HG03045 (cell line): ENCODE measurements at regions not wholly inside any gene's neighbourhood (a gene's known extent, or its start where the extent isn't known, plus 50 kb on each side); places are given as distances from the start of the nearest gene placed in this dataset.
"Not testable (repeated sequence)": the region's sequence is repeated elsewhere in the genome, so short reads cannot be mapped to it uniquely, and the experiment has no call there.

Experiments used
- ATAC-seq: cut with Tn5 transposase; IDR thresholded peaks from one replicate; pipeline ENCODE4 v1.9.1; 2021; ENCODE audit warnings: mild to moderate bottlenecking, moderate library complexity; ENCODE audit not compliant: unreplicated experiment

GRCh38 chr1:213622365-213623063 lies 365.3 kb upstream of the PROX1 start:
- no peak for ATAC-seq

GRCh38 chr1:213623064-213623581 lies 364.6 kb upstream of the PROX1 start:
- ATAC-seq = no peak

- no peak for ATAC-seq
These were observed 363.9 kb upstream of the PROX1 start for GRCh38 chr1:213623862-213624261.

- ATAC-seq = not testable (repeated sequence)
These were observed 351.0 kb upstream of the PROX1 start for GRCh38 chr1:213636778-213637177.

GRCh38 chr1:213641312-213641711 lies 346.5 kb upstream of the PROX1 start:
- no peak for ATAC-seq

GRCh38 chr1:213643360-213643759 lies 344.4 kb upstream of the PROX1 start:
- ATAC-seq = no peak

- ATAC-seq = no peak
These were observed 339.7 kb upstream of the PROX1 start for GRCh38 chr1:213647864-213648650.

GRCh38 chr1:213649373-213649772 lies 338.4 kb upstream of the PROX1 start:
- no peak for ATAC-seq

GRCh38 chr1:213650603-213651002 lies 337.2 kb upstream of the PROX1 start:
- no peak for ATAC-seq

GRCh38 chr1:213651077-213651476 lies 336.7 kb upstream of the PROX1 start:
- ATAC-seq = no peak

GRCh38 chr1:213652109-213652508 lies 335.7 kb upstream of the PROX1 start:
- ATAC-seq = no peak

GRCh38 chr1:213656039-213656438 lies 331.7 kb upstream of the PROX1 start:
- no peak for ATAC-seq

- no peak for ATAC-seq
These were observed 331.3 kb upstream of the PROX1 start for GRCh38 chr1:213656503-213656902.

GRCh38 chr1:213657013-213657412 lies 330.8 kb upstream of the PROX1 start:
- ATAC-seq = no peak

GRCh38 chr1:213657879-213658278 lies 329.9 kb upstream of the PROX1 start:
- no peak for ATAC-seq

- no peak for ATAC-seq
These were observed 329.3 kb upstream of the PROX1 start for GRCh38 chr1:213658457-213658856.

- no peak for ATAC-seq
These were observed 327.9 kb upstream of the PROX1 start for GRCh38 chr1:213659580-213660547.

- ATAC-seq = no peak
These were observed 326.5 kb upstream of the PROX1 start for GRCh38 chr1:213661302-213661701.

- ATAC-seq = no peak
These were observed 321.7 kb upstream of the PROX1 start for GRCh38 chr1:213666113-213666512.

- ATAC-seq = no peak
These were observed 320.9 kb upstream of the PROX1 start for GRCh38 chr1:213666922-213667321.

- ATAC-seq = no peak
These were observed 318.3 kb upstream of the PROX1 start for GRCh38 chr1:213669512-213669911.
